SK-N-SH (cell line): ENCODE measurements at regions not wholly inside any gene's neighbourhood (a gene's known extent, or its start where the extent isn't known, plus 50 kb on each side); places are given as distances from the start of the nearest gene placed in this dataset.

Experiments used
- CTCF ChIA-PET: fragments of 300-600, 350-600 bp; formaldehyde crosslinking; extraction: SDS; loops from one replicate; lab custom pipeline; 2021; lab: Yijun Ruan, JAX
- POLR2A ChIA-PET: fragments of 350-600 bp; sonication (Branson Sonifier 250); formaldehyde crosslinking; extraction: SDS; loops from one replicate; lab custom pipeline; 2020; ENCODE audit warnings: antibody characterized with exemption, inconsistent platforms; lab: Yijun Ruan, JAX
- DNase-seq: peaks from one replicate; pipeline ENCODE4 v3.0.0; 2012
- H2AFZ ChIP-seq: fragments of 200-600 bp; sonication (generic); 2 replicates; pipeline ENCODE4 v1.8.1; 2016; ENCODE audit warnings: antibody characterized with exemption, mild to moderate bottlenecking, low read depth
- H3F3A ChIP-seq: fragments of 200-600 bp; sonication (generic); replicated peaks from 2 replicates; pipeline ENCODE3; 2016; ENCODE audit warnings: antibody characterized with exemption, mild to moderate bottlenecking; ENCODE audit not compliant: insufficient read depth
- H3K27ac ChIP-seq, 2 experiments: fragments of 200-500 bp in 1 of 2; fragments of 200-600 bp in 1 of 2; sonication (Bioruptor generic) in 1 of 2; sonication (generic), shearing (Covaris generic) in 1 of 2; 2 replicates each; pipeline versions ENCODE4 v1.5.1 to v1.6.1; 2014 to 2016; ENCODE audit warnings: low read depth in 2 of 2, inconsistent platforms in 1 of 2, low read length in 1 of 2, mild to moderate bottlenecking in 1 of 2, mixed read lengths in 1 of 2
- H3K27me3 ChIP-seq: fragments of 200-600 bp; sonication (generic), shearing (Covaris generic); 2 replicates; pipeline ENCODE4 v1.6.1; 2016; ENCODE audit warnings: mixed run types; ENCODE audit not compliant: insufficient read depth
- H3K36me3 ChIP-seq, 2 experiments: fragments of 200-500 bp in 1 of 2; fragments of 200-600 bp in 1 of 2; sonication (Bioruptor generic) in 1 of 2; sonication (generic) in 1 of 2; replicated peaks in 1 of 2; 2 replicates each; pipeline versions ENCODE3 to v1.5.1; 2014 to 2016; ENCODE audit warnings: low read length in 1 of 2, mild to moderate bottlenecking in 1 of 2; ENCODE audit not compliant: insufficient read depth in 2 of 2, control insufficient read depth in 1 of 2
- H3K4me1 ChIP-seq, 2 experiments: fragments of 200-500 bp in 1 of 2; fragments of 200-600 bp in 1 of 2; sonication (Bioruptor generic) in 1 of 2; sonication (generic), shearing (Covaris generic) in 1 of 2; 2 replicates each; pipeline versions ENCODE4 v1.5.1 to v1.6.1; 2014 to 2016; ENCODE audit warnings: low read depth in 1 of 2, low read length in 1 of 2, mixed run types in 1 of 2; ENCODE audit not compliant: insufficient read depth in 2 of 2, control insufficient read depth in 1 of 2
- H3K4me2 ChIP-seq: fragments of 200-600 bp; sonication (generic), shearing (Covaris generic); 2 replicates; pipeline ENCODE4 v1.6.1; 2017; ENCODE audit warnings: mixed run types
- H3K4me3 ChIP-seq, 2 experiments: fragments of 200-500 bp in 1 of 2; fragments of 200-600 bp in 1 of 2; sonication (Bioruptor generic) in 1 of 2; sonication (generic), shearing (Covaris generic) in 1 of 2; 2 replicates each; pipeline versions ENCODE4 v1.5.1 to v1.8.1; 2014 to 2016; ENCODE audit warnings: low read depth in 2 of 2, inconsistent platforms in 1 of 2, low read length in 1 of 2, mild to moderate bottlenecking in 1 of 2, mixed read lengths in 1 of 2, moderate library complexity in 1 of 2
- H3K79me2 ChIP-seq: fragments of 200-600 bp; sonication (generic); 2 replicates; pipeline ENCODE4 v1.8.1; 2017; ENCODE audit warnings: mild to moderate bottlenecking; ENCODE audit not compliant: insufficient read depth
- H3K9ac ChIP-seq: fragments of 200-600 bp; sonication (generic); 2 replicates; pipeline ENCODE4 v1.6.1; 2017; ENCODE audit warnings: mixed run types
- H3K9me2 ChIP-seq: fragments of 200-600 bp; sonication (generic); 2 replicates; pipeline ENCODE4 v1.6.1; 2017; ENCODE audit warnings: mixed run types
- H3K9me3 ChIP-seq: fragments of 200-600 bp; sonication (generic); 2 replicates; pipeline ENCODE4 v1.6.1; 2017; ENCODE audit warnings: mixed run types, mild to moderate bottlenecking, moderate library complexity
- H4K20me1 ChIP-seq: fragments of 200-600 bp; sonication (generic); 2 replicates; pipeline ENCODE4 v1.6.1; 2017; ENCODE audit warnings: mild to moderate bottlenecking, mixed run types; ENCODE audit not compliant: insufficient read depth
- FOSL2 ChIP-seq: IDR thresholded peaks from 2 replicates; pipeline ENCODE4 v1.4.0; 2012; ENCODE audit warnings: low read depth, mild to moderate bottlenecking, moderate library complexity, borderline replicate concordance
- GATA2 ChIP-seq: sonication (generic); formaldehyde crosslinking; IDR thresholded peaks from 2 replicates; pipeline ENCODE4 v1.5.0; 2020; ENCODE audit warnings: mild to moderate bottlenecking, missing genetic modification reagents
- MAX ChIP-seq: IDR thresholded peaks from 2 replicates; pipeline ENCODE4 v1.4.0; 2012; ENCODE audit warnings: low read depth
- NRF1 ChIP-seq: IDR thresholded peaks from 2 replicates; pipeline ENCODE4 v1.6.1; 2012; ENCODE audit warnings: low read depth, mild to moderate bottlenecking, low read length
- RAD21 ChIP-seq: IDR thresholded peaks from 2 replicates; pipeline ENCODE4 v1.6.1; 2012; ENCODE audit warnings: mild to moderate bottlenecking, low read length
- YY1 ChIP-seq: IDR thresholded peaks from 2 replicates; pipeline ENCODE4 v1.4.0; 2012; ENCODE audit warnings: low read depth, mild to moderate bottlenecking
- ZBTB33 ChIP-seq: IDR thresholded peaks from 2 replicates; pipeline ENCODE4 v1.4.0; 2012; ENCODE audit warnings: low read depth, borderline replicate concordance
- WGBS: methylation state at CpG from one replicate; pipeline ENCODE4 v1.1.6; 2017; ENCODE audit warnings: low lambda C conversion rate; 5-methylcytosine and 5-hydroxymethylcytosine counted together

GRCh38 chr22:49629261-49629570, 198.5 kb downstream of the BRD1 start:
- Histone ChIP-seq H3K79me2 (no peaks in the 10 kb centered on the region), H3K4me3 (no peak overlapping the region), H3K36me3 (no peaks in the 10 kb centered on the region), H3F3A (no peaks in the 10 kb centered on the region), H3K4me2 (no peak overlapping the region), H4K20me1 (no peaks in the 10 kb centered on the region), H3K27ac (no peak overlapping the region), H3K9me2 (no peaks in the 10 kb centered on the region), H2AFZ (no peak overlapping the region), H3K4me1 (peaks cover 0 to 5% of the 10 kb centered on the region in 2 experiments; a peak in 1 of 4 replicates), H3K9me3 (no peaks in the 10 kb centered on the region), H3K27me3 (no peaks in the 10 kb centered on the region; the same call in 1 of the 2 replicates), H3K9ac (no peak overlapping the region)
- TF ChIP-seq GATA2 (CRISPR knock-in tag) (no peak), YY1 (no peak), FOSL2 (no peak), RAD21 (no peak), ZBTB33 (no peak), NRF1 (no peak), MAX (no peak)
- ChIA-PET POLR2A (no interaction called here), CTCF (interaction anchor here (1.1 kb wide), 1 partner anchor 1052 kb away, joined by 3 read pairs; no protein-coding TSS in a partner anchor)
- no peak for DNase-seq
- 15% methylated on average over 5 of the region's 8 CpGs for WGBS

- Histone ChIP-seq H3K9me3 (no peaks in the 10 kb centered on the region), H3K36me3 (no peaks in the 10 kb centered on the region), H3K9ac (no peak overlapping the region), H3K27ac (no peak overlapping the region)
- DNase-seq, result no peak
- WGBS, result 29% methylated on average over 24 of the region's 27 CpGs
- ChIA-PET CTCF (no interaction called here), POLR2A (no interaction called here)
- no peak for TF ChIP-seq ZBTB33
- TF ChIP-seq FOSL2, result no peak
- TF ChIP-seq, all 33 proteins: peak for 0
- Histone ChIP-seq H3K9me2 (no peaks in the 10 kb centered on the region), H3K4me3 (no peak overlapping the region), H3K4me2 (no peak overlapping the region), H4K20me1 (no peaks in the 10 kb centered on the region), H2AFZ (no peak overlapping the region), H3K27me3 (no peaks in the 10 kb centered on the region; the same call in 1 of the 2 replicates), H3K79me2 (no peaks in the 10 kb centered on the region), H3K4me1 (peaks cover 0 to 5% of the 10 kb centered on the region in 2 experiments; a peak in 1 of 4 replicates), H3F3A (no peaks in the 10 kb centered on the region)
These were observed 199.0 kb downstream of the BRD1 start for GRCh38 chr22:49628391-49629260.
